Ovary (tissue), 3 donors: ENCODE measurements at regions not wholly inside any gene's neighbourhood (a gene's known extent, or its start where the extent isn't known, plus 50 kb on each side); places are given as distances from the start of the nearest gene placed in this dataset.

Experiments used
- EP300 ChIP-seq: sonication (generic); formaldehyde crosslinking; IDR thresholded peaks from one replicate; pipeline ENCODE4 v1.6.1; 2017; ENCODE audit warnings: antibody characterized with exemption
- POLR2A ChIP-seq: fragments of 450-650 bp; IDR thresholded peaks from one replicate; pipeline ENCODE4 v1.6.1; 2017; ENCODE audit warnings: antibody characterized with exemption, mild to moderate bottlenecking, moderate library complexity
- TF ChIP-seq, protein P1 (sequence below), 3 donors: fragments of 450-650 bp in 2 of 3; fragments of 200-600 bp in 1 of 3; IDR thresholded peaks; one replicate each; pipeline versions ENCODE4 v1.5.1 to v1.8.0; 2016 to 2022; ENCODE audit warnings: antibody characterized with exemption in 3 of 3, mild to moderate bottlenecking in 1 of 3
- donor health status: DM: no; HTN: no; CAD: no.

DNA sequence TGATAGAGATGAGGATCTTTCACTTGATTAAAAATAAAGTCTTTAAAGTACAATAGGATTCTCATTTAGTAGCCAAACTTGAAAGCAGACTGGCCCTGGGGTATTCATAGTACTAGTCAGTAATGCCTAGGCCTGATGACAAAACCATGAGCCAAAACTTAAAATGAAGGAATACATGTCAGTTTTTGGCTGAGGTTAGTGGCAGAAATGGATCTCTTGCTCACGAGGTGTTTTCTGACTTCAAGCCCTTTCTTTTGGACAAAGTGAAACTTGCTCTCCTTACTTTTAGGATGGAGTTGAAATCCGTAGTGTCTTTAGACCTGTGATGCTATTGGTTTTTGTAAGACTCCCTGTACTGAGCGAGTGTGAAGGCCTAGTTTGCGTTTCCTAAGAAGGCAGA is 157.7 kb downstream of the CCNG2 start:
- TF ChIP-seq, protein P1, sequence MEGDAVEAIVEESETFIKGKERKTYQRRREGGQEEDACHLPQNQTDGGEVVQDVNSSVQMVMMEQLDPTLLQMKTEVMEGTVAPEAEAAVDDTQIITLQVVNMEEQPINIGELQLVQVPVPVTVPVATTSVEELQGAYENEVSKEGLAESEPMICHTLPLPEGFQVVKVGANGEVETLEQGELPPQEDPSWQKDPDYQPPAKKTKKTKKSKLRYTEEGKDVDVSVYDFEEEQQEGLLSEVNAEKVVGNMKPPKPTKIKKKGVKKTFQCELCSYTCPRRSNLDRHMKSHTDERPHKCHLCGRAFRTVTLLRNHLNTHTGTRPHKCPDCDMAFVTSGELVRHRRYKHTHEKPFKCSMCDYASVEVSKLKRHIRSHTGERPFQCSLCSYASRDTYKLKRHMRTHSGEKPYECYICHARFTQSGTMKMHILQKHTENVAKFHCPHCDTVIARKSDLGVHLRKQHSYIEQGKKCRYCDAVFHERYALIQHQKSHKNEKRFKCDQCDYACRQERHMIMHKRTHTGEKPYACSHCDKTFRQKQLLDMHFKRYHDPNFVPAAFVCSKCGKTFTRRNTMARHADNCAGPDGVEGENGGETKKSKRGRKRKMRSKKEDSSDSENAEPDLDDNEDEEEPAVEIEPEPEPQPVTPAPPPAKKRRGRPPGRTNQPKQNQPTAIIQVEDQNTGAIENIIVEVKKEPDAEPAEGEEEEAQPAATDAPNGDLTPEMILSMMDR (IDR thresholded peaks at IDR 0.05): no peak
- no peak for TF ChIP-seq POLR2A
- no peak for TF ChIP-seq EP300
